MCF 10A (cell line): ENCODE measurements at regions not wholly inside any gene's neighbourhood (a gene's known extent, or its start where the extent isn't known, plus 50 kb on each side); places are given as distances from the start of the nearest gene placed in this dataset.

Experiments
- BruUV-seq: library from RNA; stranded (reverse); fragments of 400-500 nt; replicated peaks from 2 replicates; lab custom pipeline; 2021; lab: Mats Ljungman, UMichigan
- CTCF ChIA-PET: fragments of 300-600 bp; sonication (Branson Sonifier 250); formaldehyde crosslinking; extraction: SDS; loops from one replicate; lab custom pipeline; 2021; ENCODE audit warnings: antibody characterized with exemption, inconsistent platforms; lab: Yijun Ruan, JAX
- POLR2A ChIA-PET: fragments of 300-600, 350-650 bp; sonication (Branson Sonifier 250); formaldehyde crosslinking; extraction: SDS; loops from one replicate; lab custom pipeline; 2020; ENCODE audit warnings: antibody characterized with exemption, inconsistent platforms; lab: Yijun Ruan, JAX
- DNase-seq: peaks from one replicate; pipeline ENCODE4 v3.0.0-alpha.2; 2018; ENCODE audit not compliant: unreplicated experiment
- H3K27ac Mint-ChIP-seq: one replicate; pipeline ENCODE4 v1.8.0; 2022; ENCODE audit warnings: mild to moderate bottlenecking, low read depth, mixed read lengths; ENCODE audit not compliant: unreplicated experiment
- H3K27me3 Mint-ChIP-seq: one replicate; pipeline ENCODE4 v1.8.0; 2022; ENCODE audit warnings: mixed read lengths; ENCODE audit not compliant: insufficient read depth, unreplicated experiment
- H3K36me3 Mint-ChIP-seq: one replicate; pipeline ENCODE4 v1.8.0; 2022; ENCODE audit warnings: mild to moderate bottlenecking, moderate library complexity, mixed read lengths; ENCODE audit not compliant: insufficient read depth, unreplicated experiment
- H3K4me1 Mint-ChIP-seq: one replicate; pipeline ENCODE4 v1.8.0; 2022; ENCODE audit warnings: mixed read lengths; ENCODE audit not compliant: insufficient read depth, unreplicated experiment
- H3K4me3 Mint-ChIP-seq: one replicate; pipeline ENCODE4 v1.8.0; 2022; ENCODE audit warnings: mild to moderate bottlenecking, moderate library complexity, mixed read lengths; ENCODE audit not compliant: unreplicated experiment
- H3K9me3 Mint-ChIP-seq: one replicate; pipeline ENCODE4 v1.8.0; 2022; ENCODE audit warnings: mixed read lengths; ENCODE audit not compliant: unreplicated experiment
- CTCF ChIP-seq: fragments of 200-600 bp; IDR thresholded peaks from one replicate; pipeline ENCODE4 v1.8.0; 2022; ENCODE audit warnings: antibody characterized with exemption, mild to moderate bottlenecking; ENCODE audit not compliant: unreplicated experiment
- intact Hi-C: fragments of 100-400 bp; cut with micrococcal nuclease; formaldehyde crosslinking; loops from 2 replicates; pipeline ENCODE4 v1.14.1; 2022

- Mint-ChIP-seq H3K27ac (no peak overlapping the region), H3K27me3 (no peaks in the 10 kb centered on the region), H3K4me1 (peaks cover 14% of the 10 kb centered on the region), H3K36me3 (no peaks in the 10 kb centered on the region), H3K9me3 (no peaks in the 10 kb centered on the region), H3K4me3 (no peak overlapping the region)
- no TSS peak for BruUV-seq
- DNase-seq: no peak
- CTCF ChIA-PET: no interaction called here
- intact Hi-C loops: no loop called here
- no peak for TF ChIP-seq CTCF
- POLR2A ChIA-PET: no interaction called here
Observed at GRCh38 chr12:28053564-28053963, 81.0 kb upstream of the PTHLH start.

- no TSS peak for BruUV-seq
- intact Hi-C loops: no loop called here
- ChIA-PET POLR2A (no interaction called here), CTCF (no interaction called here)
- TF ChIP-seq CTCF: no peak
- Mint-ChIP-seq H3K4me1 (peaks cover 14% of the 10 kb centered on the region), H3K27ac (no peak overlapping the region), H3K4me3 (no peak overlapping the region), H3K27me3 (no peaks in the 10 kb centered on the region), H3K36me3 (no peaks in the 10 kb centered on the region), H3K9me3 (no peaks in the 10 kb centered on the region)
- DNase-seq: no peak
Observed at GRCh38 chr12:28054583-28054982, 82.0 kb upstream of the PTHLH start.

GRCh38 chr12:28057856-28058615 lies 85.5 kb upstream of the PTHLH start:
- H3K4me3 Mint-ChIP-seq: no peak overlapping the region
- peak overlapping the region; percentile 62 for H3K27ac Mint-ChIP-seq
- no TSS peak for BruUV-seq
- peak; percentile 91 for DNase-seq
- TF ChIP-seq CTCF: no peak
- H3K36me3 Mint-ChIP-seq: no peaks in the 10 kb centered on the region
- POLR2A ChIA-PET: interaction anchor here (0.5 to 2.1 kb wide), 9 partner anchors 9 to 130 kb away, joined by 3 to 9 read pairs (median 4); no protein-coding TSS in a partner anchor
- no peaks in the 10 kb centered on the region for H3K9me3 Mint-ChIP-seq
- H3K4me1 Mint-ChIP-seq: peaks cover 14% of the 10 kb centered on the region
- intact Hi-C loops: no loop called here
- CTCF ChIA-PET: interaction anchor here (0.6 to 1.4 kb wide), 6 partner anchors 10 to 1247 kb away, joined by 3 to 5 read pairs (median 3); no protein-coding TSS in a partner anchor
- H3K27me3 Mint-ChIP-seq: no peaks in the 10 kb centered on the region

GRCh38 chr12:28059220-28059619 lies 86.7 kb upstream of the PTHLH start:
- POLR2A ChIA-PET: interaction anchor here (0.7 to 1.3 kb wide), 3 partner anchors 11 to 37 kb away, joined by 3 read pairs; no protein-coding TSS in a partner anchor
- BruUV-seq: no TSS peak
- intact Hi-C loops: no loop called here
- no peaks in the 10 kb centered on the region for H3K27me3 Mint-ChIP-seq
- DNase-seq: no peak
- H3K9me3 Mint-ChIP-seq: no peaks in the 10 kb centered on the region
- no peak overlapping the region for H3K4me3 Mint-ChIP-seq
- no peak overlapping the region for H3K27ac Mint-ChIP-seq
- CTCF ChIA-PET: interaction anchor here (1.1 kb wide), 1 partner anchor 112 kb away, joined by 4 read pairs; no protein-coding TSS in a partner anchor
- H3K4me1 Mint-ChIP-seq: peaks cover 14% of the 10 kb centered on the region
- TF ChIP-seq CTCF: no peak
- no peaks in the 10 kb centered on the region for H3K36me3 Mint-ChIP-seq
